K562 (cell line): ENCODE measurements at regions not wholly inside any gene's neighbourhood (a gene's known extent, or its start where the extent isn't known, plus 50 kb on each side); places are given as distances from the start of the nearest gene placed in this dataset.
A peak's percentile ranks its signal among the peaks of the same experiment; 100 is the strongest.

Source experiments
- ATF7 ChIP-seq: fragments of 450-650 bp; IDR thresholded peaks from 2 replicates; pipeline ENCODE4 v1.7.1; 2014; ENCODE audit warnings: mild to moderate bottlenecking, moderate library complexity
- BMI1 ChIP-seq: fragments of 150-350 bp; IDR thresholded peaks from 2 replicates; pipeline ENCODE4 v1.6.1; 2014; ENCODE audit warnings: low read length
- EP300 ChIP-seq: IDR thresholded peaks from 2 replicates; pipeline ENCODE4 v1.6.1; 2012; ENCODE audit warnings: low read length, improper control_type of control experiment
- ETS2 ChIP-seq: IDR thresholded peaks from 2 replicates; pipeline ENCODE4 v1.6.1; 2016; ENCODE audit warnings: borderline replicate concordance, missing genetic modification characterization, mild to moderate bottlenecking, moderate library complexity, missing compliant biosample characterization; ENCODE audit not compliant: poor library complexity, severe bottlenecking
- ETV6 ChIP-seq, 3 experiments: fragments of 150-350 bp in 1 of 3; sonication (generic) in 1 of 3; formaldehyde crosslinking in 1 of 3; IDR thresholded peaks; 2 replicates each; pipeline versions ENCODE4 v1.6.1 to v1.8.0; 2014 to 2022; ENCODE audit warnings: borderline replicate concordance in 2 of 3, low read depth in 2 of 3, antibody characterized with exemption in 1 of 3, low read length in 1 of 3, mild to moderate bottlenecking in 1 of 3, missing genetic modification reagents in 1 of 3
- FOXM1 ChIP-seq, 2 experiments: fragments of 450-650 bp in 1 of 2; sonication (generic) in 1 of 2; formaldehyde crosslinking in 1 of 2; IDR thresholded peaks; 2 replicates each; pipeline versions ENCODE4 v1.6.1 to v1.9.0; 2017 to 2022; ENCODE audit warnings: low read depth in 2 of 2, mild to moderate bottlenecking in 2 of 2, missing genetic modification reagents in 1 of 2, moderate library complexity in 1 of 2
- GATAD2B ChIP-seq: fragments of 450-650 bp; IDR thresholded peaks from 2 replicates; pipeline ENCODE4 v1.6.1; 2017; ENCODE audit warnings: mild to moderate bottlenecking, borderline replicate concordance
- IFI16 ChIP-seq: fragments of 250-450 bp; sonication (Bioruptor Pico); IDR thresholded peaks from 2 replicates; pipeline ENCODE4 v2.1.2; 2022; ENCODE audit warnings: mild to moderate bottlenecking, inconsistent platforms
- KLF10 ChIP-seq: fragments of 250-450 bp; sonication (Bioruptor Pico); IDR thresholded peaks from 2 replicates; pipeline ENCODE4 v1.6.1; 2021; ENCODE audit warnings: matching md5 sums
- MYC ChIP-seq, 2 experiments: fragments of 250-450 bp in 1 of 2; sonication (Bioruptor Pico) in 1 of 2; IDR thresholded peaks; 2 replicates each; pipeline versions ENCODE4 v1.5.1 to v1.6.1; 2012 to 2021; ENCODE audit warnings: low read depth in 2 of 2, borderline replicate concordance in 1 of 2, improper control_type of control experiment in 1 of 2, low read length in 1 of 2, mild to moderate bottlenecking in 1 of 2, moderate library complexity in 1 of 2
- NCOR1 ChIP-seq: fragments of 450-650 bp; IDR thresholded peaks from 2 replicates; pipeline ENCODE4 v1.6.1; 2016; ENCODE audit warnings: mild to moderate bottlenecking, moderate library complexity
- PHB2 ChIP-seq: fragments of 450-650 bp; IDR thresholded peaks from 2 replicates; pipeline ENCODE4 v1.6.1; 2017; ENCODE audit warnings: low read depth
- PHF20 ChIP-seq: fragments of 450-650 bp; IDR thresholded peaks from 2 replicates; pipeline ENCODE4 v1.6.1; 2018; ENCODE audit not compliant: partially characterized antibody
- RBM17 ChIP-seq: fragments of 200-400 bp; formaldehyde crosslinking; IDR thresholded peaks from 2 replicates; pipeline ENCODE4 v1.6.1; 2017; ENCODE audit warnings: low read depth, mild to moderate bottlenecking, low read length, borderline replicate concordance
- SMARCA4 ChIP-seq: fragments of 450-650 bp; IDR thresholded peaks from 2 replicates; pipeline ENCODE4 v1.6.1; 2016
- SP2 ChIP-seq: IDR thresholded peaks from 2 replicates; pipeline ENCODE4 v1.6.1; 2011; ENCODE audit warnings: mild to moderate bottlenecking, low read depth, low read length, moderate library complexity; ENCODE audit not compliant: poor library complexity, severe bottlenecking; ENCODE audit errors: extremely low read depth
- SRSF3 ChIP-seq: fragments of 200-400 bp; formaldehyde crosslinking; IDR thresholded peaks from 2 replicates; pipeline ENCODE4 v1.6.1; 2016; ENCODE audit warnings: mild to moderate bottlenecking, low read length, moderate library complexity; ENCODE audit not compliant: insufficient read depth
- TAL1 ChIP-seq: fragments of 450-650 bp; IDR thresholded peaks from 2 replicates; pipeline ENCODE4 v1.6.1; 2016; ENCODE audit warnings: mild to moderate bottlenecking
- TEAD1 ChIP-seq, 2 experiments: fragments of 450-650 bp in 1 of 2; sonication (generic) in 1 of 2; formaldehyde crosslinking; IDR thresholded peaks; 2 replicates each; pipeline versions ENCODE4 v1.4.0 to v1.8.0; 2020 to 2022; ENCODE audit warnings: mild to moderate bottlenecking in 2 of 2, missing genetic modification reagents in 1 of 2
- ZBTB34 ChIP-seq: fragments of 250-450 bp; sonication (Bioruptor Pico); IDR thresholded peaks from 2 replicates; pipeline ENCODE4 v1.8.0; 2021; ENCODE audit warnings: mild to moderate bottlenecking, moderate library complexity
- ZKSCAN8 ChIP-seq: fragments of 200-800 bp; sonication (Bioruptor generic); IDR thresholded peaks from 2 replicates; pipeline ENCODE4 v1.6.1; 2016; ENCODE audit warnings: missing genetic modification characterization, missing compliant biosample characterization
- ZNF12 ChIP-seq: sonication (generic); formaldehyde crosslinking; IDR thresholded peaks from 2 replicates; pipeline ENCODE4 v1.4.0; 2020; ENCODE audit warnings: mild to moderate bottlenecking, missing genetic modification reagents
- ZNF589 ChIP-seq: fragments of 200-800 bp; sonication (Bioruptor generic); IDR thresholded peaks from 2 replicates; pipeline ENCODE4 v1.6.1; 2016; ENCODE audit warnings: low read depth, missing genetic modification characterization, missing compliant biosample characterization
- ZNF778 ChIP-seq: fragments of 450-650 bp; formaldehyde crosslinking; IDR thresholded peaks from 2 replicates; pipeline ENCODE4 v1.4.0; 2020; ENCODE audit warnings: mild to moderate bottlenecking, moderate library complexity
- TF ChIP-seq, protein P1 (sequence below): fragments of 250-450 bp; sonication (Bioruptor Pico); IDR thresholded peaks from 2 replicates; pipeline ENCODE4 v1.5.0; 2022; ENCODE audit warnings: mild to moderate bottlenecking

- TF ChIP-seq BMI1, result no peak
- TF ChIP-seq SP2, result no peak
- TF ChIP-seq ZKSCAN8, result no peak
- TF ChIP-seq ZBTB34 (CRISPR knock-in tag), result no peak
- TF ChIP-seq ZNF589 (CRISPR knock-in tag), result no peak
- peak; percentile 67 for TF ChIP-seq SMARCA4
- no peak for TF ChIP-seq GATAD2B
- TF ChIP-seq ATF7, result no peak
- no peak for TF ChIP-seq ETV6 (IDR thresholded peaks at IDR 0.05; ENCODE audit: borderline replicate concordance in 1 of 2, low read depth in 2 of 2, low read length in 1 of 2)
- TF ChIP-seq ETV6 (CRISPR knock-in tag; IDR thresholded peaks at IDR 0.05; ENCODE audit: borderline replicate concordance), result no peak
- no peak for TF ChIP-seq PHB2
- TF ChIP-seq IFI16 (CRISPR knock-in tag), result no peak
- TF ChIP-seq EP300, result peak; percentile 43
- no peak for TF ChIP-seq KLF10
- no peak for TF ChIP-seq ETS2 (tag)
- TF ChIP-seq TEAD1 (CRISPR knock-in tag; IDR thresholded peaks at IDR 0.05), result no peak
- TF ChIP-seq ZNF12 (CRISPR knock-in tag), result no peak
- no peak for TF ChIP-seq PHF20
- TF ChIP-seq TAL1, result peak; percentile 65
- no peak for TF ChIP-seq RBM17
- TF ChIP-seq SRSF3, result no peak
- no peak for TF ChIP-seq FOXM1 (IDR thresholded peaks at IDR 0.05; ENCODE audit: low read depth)
- no peak for TF ChIP-seq FOXM1 (CRISPR knock-in tag; IDR thresholded peaks at IDR 0.05; ENCODE audit: low read depth)
- peak; percentile 34; the same call in 1 of the 2 replicates for TF ChIP-seq NCOR1
- no peak for TF ChIP-seq MYC (IDR thresholded peaks at IDR 0.05; ENCODE audit: low read depth, low read length)
- no peak for TF ChIP-seq MYC (CRISPR knock-in tag; IDR thresholded peaks at IDR 0.05; ENCODE audit: borderline replicate concordance, low read depth)
- no peak for TF ChIP-seq ZNF778 (CRISPR knock-in tag)
- TF ChIP-seq, protein P1, sequence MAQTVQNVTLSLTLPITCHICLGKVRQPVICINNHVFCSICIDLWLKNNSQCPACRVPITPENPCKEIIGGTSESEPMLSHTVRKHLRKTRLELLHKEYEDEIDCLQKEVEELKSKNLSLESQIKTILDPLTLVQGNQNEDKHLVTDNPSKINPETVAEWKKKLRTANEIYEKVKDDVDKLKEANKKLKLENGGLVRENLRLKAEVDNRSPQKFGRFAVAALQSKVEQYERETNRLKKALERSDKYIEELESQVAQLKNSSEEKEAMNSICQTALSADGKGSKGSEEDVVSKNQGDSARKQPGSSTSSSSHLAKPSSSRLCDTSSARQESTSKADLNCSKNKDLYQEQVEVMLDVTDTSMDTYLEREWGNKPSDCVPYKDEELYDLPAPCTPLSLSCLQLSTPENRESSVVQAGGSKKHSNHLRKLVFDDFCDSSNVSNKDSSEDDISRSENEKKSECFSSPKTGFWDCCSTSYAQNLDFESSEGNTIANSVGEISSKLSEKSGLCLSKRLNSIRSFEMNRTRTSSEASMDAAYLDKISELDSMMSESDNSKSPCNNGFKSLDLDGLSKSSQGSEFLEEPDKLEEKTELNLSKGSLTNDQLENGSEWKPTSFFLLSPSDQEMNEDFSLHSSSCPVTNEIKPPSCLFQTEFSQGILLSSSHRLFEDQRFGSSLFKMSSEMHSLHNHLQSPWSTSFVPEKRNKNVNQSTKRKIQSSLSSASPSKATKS (CRISPR knock-in tag), result no peak
Measured at GRCh38 chrX:131843987-131844386, 179.1 kb upstream of the STK26 start (continued).
